Muscle layer of duodenum (tissue), 2 donors: ENCODE measurements at regions not wholly inside any gene's neighbourhood (a gene's known extent, or its start where the extent isn't known, plus 50 kb on each side); places are given as distances from the start of the nearest gene placed in this dataset.

Experiments used
- H3K27ac ChIP-seq: one replicate; pipeline ENCODE4 v1.7.0; 2013; ENCODE audit warnings: mild to moderate bottlenecking, low read length
- H3K27me3 ChIP-seq: one replicate; pipeline ENCODE4 v1.7.0; 2013; ENCODE audit warnings: low read depth, mild to moderate bottlenecking, control low read depth, low read length
- H3K36me3 ChIP-seq, 2 donors: one replicate each; pipeline ENCODE4 v1.7.0; 2013; ENCODE audit warnings: low read length in 2 of 2, control low read depth in 1 of 2, mild to moderate bottlenecking in 1 of 2; ENCODE audit not compliant: insufficient read depth in 2 of 2, control insufficient read depth in 1 of 2
- H3K4me1 ChIP-seq, 2 donors: one replicate each; pipeline ENCODE4 v1.7.0; 2013; ENCODE audit warnings: low read length in 2 of 2, mild to moderate bottlenecking in 2 of 2, control low read depth in 1 of 2, moderate library complexity in 1 of 2; ENCODE audit not compliant: insufficient read depth in 2 of 2, control insufficient read depth in 1 of 2
- H3K4me3 ChIP-seq, 2 donors: one replicate each; pipeline ENCODE4 v1.7.0; 2013; ENCODE audit warnings: low read length in 2 of 2, low read depth in 1 of 2, mild to moderate bottlenecking in 1 of 2
- H3K9me3 ChIP-seq, 2 donors: one replicate each; pipeline ENCODE4 v1.7.0; 2013; ENCODE audit warnings: low read length in 2 of 2, control low read depth in 1 of 2, mild to moderate bottlenecking in 1 of 2; ENCODE audit not compliant: control insufficient read depth in 1 of 2
- donor health status: healthy.

DNA sequence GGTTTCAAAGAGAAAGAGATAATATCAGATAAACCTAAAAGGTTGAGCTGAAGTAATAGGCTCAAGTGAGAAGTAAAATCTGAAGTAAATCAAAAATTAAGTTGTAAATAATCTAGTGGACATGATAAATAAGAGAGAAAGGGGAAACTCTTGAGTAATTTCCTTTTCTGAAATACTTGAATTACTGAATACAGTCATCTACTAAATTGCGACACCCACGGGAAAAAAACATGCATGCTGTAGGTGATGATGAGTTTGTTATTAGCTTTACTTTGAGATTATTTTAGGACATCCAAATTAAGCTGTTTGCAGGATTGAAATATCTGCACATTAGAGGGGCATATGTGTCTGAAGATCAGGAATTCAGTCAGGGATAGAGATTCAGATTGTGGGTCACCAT is 50.0 kb upstream of the CARD18 start:
- Histone ChIP-seq H3K9me3 (no peaks in the 10 kb centered on the region), H3K36me3 (no peaks in the 10 kb centered on the region), H3K4me1 (no peaks in the 10 kb centered on the region), H3K27ac (no peak overlapping the region), H3K4me3 (no peak overlapping the region), H3K27me3 (no peaks in the 10 kb centered on the region)
